ENCODE measurements at regions not wholly inside any gene's neighbourhood (a gene's known extent, or its start where the extent isn't known, plus 50 kb on each side); places are given as distances from the start of the nearest gene placed in this dataset.
"Not testable (repeated sequence)": the region's sequence is repeated elsewhere in the genome, so short reads cannot be mapped to it uniquely, and the experiment has no call there.

DNA sequence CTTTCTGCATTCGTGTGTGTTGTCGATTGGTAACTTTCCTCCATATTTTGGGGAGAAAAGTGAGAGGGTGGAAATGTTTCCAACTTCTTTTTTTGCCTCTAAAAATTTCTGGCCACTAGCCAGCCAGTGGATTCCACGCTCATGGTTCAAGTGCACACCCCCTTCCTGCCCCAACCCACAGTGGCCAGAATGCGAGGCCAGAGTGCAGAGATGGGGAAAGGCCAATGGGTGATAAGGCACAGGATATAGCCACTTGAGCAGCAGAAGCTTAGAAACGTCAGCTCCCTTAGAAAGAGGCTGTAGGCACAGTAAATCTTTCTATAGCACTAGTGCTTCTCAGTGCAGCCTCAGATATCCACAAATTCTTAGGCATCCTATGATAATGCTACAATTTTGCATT, 75.8 kb upstream of the ADRB2 start:
- WGBS (ENCODE audit: extremely low coverage, insufficient coverage, insufficient read length) = no CpG with 5 or more reads among the region's 5 CpGs
- H3K4ac ChIP-seq (ENCODE audit: low read depth, low read length) = no peak overlapping the region
- H2BK5ac ChIP-seq (ENCODE audit: low read depth, low read length, poor library complexity) = no peak overlapping the region
- H3K27me3 ChIP-seq (ENCODE audit: insufficient read depth, low read length) = no peaks in the 10 kb centered on the region
- no peak overlapping the region for H2AFZ ChIP-seq (ENCODE audit: insufficient read depth, low read length, poor library complexity)
- H4K91ac ChIP-seq (ENCODE audit: low read depth, low read length) = no peak overlapping the region
- no peaks in the 10 kb centered on the region for H3K36me3 ChIP-seq (ENCODE audit: control insufficient read depth in 1 of 2, insufficient read depth in 2 of 2, low read length in 2 of 2)
- H3K9ac ChIP-seq (ENCODE audit: low read length) = no peak overlapping the region
- no peaks in the 10 kb centered on the region for H3K4me1 ChIP-seq (ENCODE audit: control insufficient read depth in 1 of 2, insufficient read depth in 2 of 2, low read length in 2 of 2)
- H2AK5ac ChIP-seq (ENCODE audit: low read length) = no peak overlapping the region
- H3K79me1 ChIP-seq (ENCODE audit: low read length) = no peaks in the 10 kb centered on the region
- no peak overlapping the region for H3K23ac ChIP-seq (ENCODE audit: low read length)
- no peak overlapping the region for H3K27ac ChIP-seq (ENCODE audit: low read depth, low read length)
- H3K9me3 ChIP-seq (ENCODE audit: insufficient read depth, low read depth, low read length) = no peaks in the 10 kb centered on the region
- no peak overlapping the region for H3K4me3 ChIP-seq (ENCODE audit: low read depth, low read length)
- H3K79me2 ChIP-seq (ENCODE audit: control insufficient read depth, insufficient read depth, low read length, poor library complexity) = no peaks in the 10 kb centered on the region
- H2BK12ac ChIP-seq (ENCODE audit: low read length) = no peak overlapping the region
- DNase-seq = no peak
- no peak overlapping the region for H3K18ac ChIP-seq (ENCODE audit: low read length)
- H4K8ac ChIP-seq (ENCODE audit: low read depth, low read length) = no peak overlapping the region
- H2BK120ac ChIP-seq (ENCODE audit: insufficient read depth, low read length, poor library complexity) = no peak overlapping the region
- no peak overlapping the region for H3K4me2 ChIP-seq (ENCODE audit: low read length)
- H4K12ac ChIP-seq (ENCODE audit: low read depth, low read length) = no peak overlapping the region
- H3K14ac ChIP-seq (ENCODE audit: low read length) = no peak overlapping the region

DNA sequence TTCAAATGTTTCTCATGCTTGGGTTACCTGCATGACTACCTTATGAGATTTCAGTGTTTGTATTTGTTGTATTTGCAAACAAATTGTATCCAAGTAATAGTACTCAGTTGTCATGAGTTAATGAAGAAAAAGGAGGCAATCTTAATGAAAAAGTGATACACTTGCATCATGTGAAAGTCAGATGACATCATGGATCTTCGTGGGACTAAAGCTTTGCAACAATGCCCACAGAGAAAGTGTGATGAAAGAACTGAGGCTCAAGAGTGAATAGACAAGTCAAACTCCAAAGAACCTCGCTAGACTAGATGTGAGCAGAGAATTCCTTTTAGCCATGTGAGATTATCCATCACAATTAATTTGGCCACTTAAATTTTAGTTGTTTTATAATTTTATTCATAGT, 75.4 kb upstream of the ADRB2 start:
- H3K9ac ChIP-seq (ENCODE audit: low read length) = no peak overlapping the region
- no peak overlapping the region for H2AK5ac ChIP-seq (ENCODE audit: low read length)
- H4K12ac ChIP-seq (ENCODE audit: low read depth, low read length) = no peak overlapping the region
- no peak overlapping the region for H3K14ac ChIP-seq (ENCODE audit: low read length)
- H2BK5ac ChIP-seq (ENCODE audit: low read depth, low read length, poor library complexity) = no peak overlapping the region
- DNase-seq = no peak
- H3K79me2 ChIP-seq (ENCODE audit: control insufficient read depth, insufficient read depth, low read length, poor library complexity) = no peaks in the 10 kb centered on the region
- H3K27ac ChIP-seq (ENCODE audit: low read depth, low read length) = no peak overlapping the region
- no peak overlapping the region for H4K91ac ChIP-seq (ENCODE audit: low read depth, low read length)
- no peaks in the 10 kb centered on the region for H3K27me3 ChIP-seq (ENCODE audit: insufficient read depth, low read length)
- H2BK120ac ChIP-seq (ENCODE audit: insufficient read depth, low read length, poor library complexity) = no peak overlapping the region
- H3K79me1 ChIP-seq (ENCODE audit: low read length) = no peaks in the 10 kb centered on the region
- no peak overlapping the region for H3K4ac ChIP-seq (ENCODE audit: low read depth, low read length)
- H3K9me3 ChIP-seq (ENCODE audit: insufficient read depth, low read depth, low read length) = no peaks in the 10 kb centered on the region
- no peak overlapping the region for H2AFZ ChIP-seq (ENCODE audit: insufficient read depth, low read length, poor library complexity)
- no CpG with 5 or more reads among the region's 2 CpGs for WGBS (ENCODE audit: extremely low coverage, insufficient coverage, insufficient read length)
- no peak overlapping the region for H3K4me2 ChIP-seq (ENCODE audit: low read length)
- H3K23ac ChIP-seq (ENCODE audit: low read length) = no peak overlapping the region
- H4K8ac ChIP-seq (ENCODE audit: low read depth, low read length) = no peak overlapping the region
- H3K4me3 ChIP-seq (ENCODE audit: low read depth, low read length) = no peak overlapping the region
- no peak overlapping the region for H2BK12ac ChIP-seq (ENCODE audit: low read length)
- H3K4me1 ChIP-seq (ENCODE audit: control insufficient read depth in 1 of 2, insufficient read depth in 2 of 2, low read length in 2 of 2) = no peaks in the 10 kb centered on the region
- no peaks in the 10 kb centered on the region for H3K36me3 ChIP-seq (ENCODE audit: control insufficient read depth in 1 of 2, insufficient read depth in 2 of 2, low read length in 2 of 2)
- no peak overlapping the region for H3K18ac ChIP-seq (ENCODE audit: low read length)

DNA sequence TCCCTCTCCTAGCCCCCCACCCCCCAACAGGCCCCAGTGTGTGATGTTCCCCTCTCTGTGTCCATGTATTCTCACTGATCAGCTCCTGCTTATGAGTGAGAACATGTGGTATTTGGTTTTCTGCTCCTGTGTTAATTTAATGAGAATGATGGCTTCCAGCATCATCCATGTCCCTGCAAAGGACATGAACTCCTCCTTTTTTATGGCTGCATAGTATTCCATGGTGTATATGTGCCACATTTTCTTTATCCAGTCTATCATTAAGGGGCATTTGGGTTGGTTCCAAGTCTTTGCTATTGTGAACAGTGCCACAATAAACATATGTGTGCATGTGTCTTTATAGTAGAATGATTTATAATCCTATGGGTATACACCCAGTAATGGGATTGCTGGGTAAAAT, 74.0 kb upstream of the ADRB2 start:
- H3K14ac ChIP-seq (ENCODE audit: low read length); H2BK12ac ChIP-seq (ENCODE audit: low read length); H2BK5ac ChIP-seq (ENCODE audit: low read depth, low read length, poor library complexity); H3K4me1 ChIP-seq (ENCODE audit: control insufficient read depth in 1 of 2, insufficient read depth in 2 of 2, low read length in 2 of 2); H2AFZ ChIP-seq (ENCODE audit: insufficient read depth, low read length, poor library complexity); H2AK5ac ChIP-seq (ENCODE audit: low read length); H3K4me2 ChIP-seq (ENCODE audit: low read length); H3K36me3 ChIP-seq (ENCODE audit: control insufficient read depth in 1 of 2, insufficient read depth in 2 of 2, low read length in 2 of 2); H3K79me1 ChIP-seq (ENCODE audit: low read length); H4K12ac ChIP-seq (ENCODE audit: low read depth, low read length); H3K4ac ChIP-seq (ENCODE audit: low read depth, low read length); H3K27me3 ChIP-seq (ENCODE audit: insufficient read depth, low read length); H3K9ac ChIP-seq (ENCODE audit: low read length); H3K79me2 ChIP-seq (ENCODE audit: control insufficient read depth, insufficient read depth, low read length, poor library complexity); H3K18ac ChIP-seq (ENCODE audit: low read length); H3K27ac ChIP-seq (ENCODE audit: low read depth, low read length); DNase-seq; H3K9me3 ChIP-seq (ENCODE audit: insufficient read depth, low read depth, low read length); H2BK120ac ChIP-seq (ENCODE audit: insufficient read depth, low read length, poor library complexity); H4K8ac ChIP-seq (ENCODE audit: low read depth, low read length); H3K23ac ChIP-seq (ENCODE audit: low read length); H3K4me3 ChIP-seq (ENCODE audit: low read depth, low read length); H4K91ac ChIP-seq (ENCODE audit: low read depth, low read length): not testable (repeated sequence)

DNA sequence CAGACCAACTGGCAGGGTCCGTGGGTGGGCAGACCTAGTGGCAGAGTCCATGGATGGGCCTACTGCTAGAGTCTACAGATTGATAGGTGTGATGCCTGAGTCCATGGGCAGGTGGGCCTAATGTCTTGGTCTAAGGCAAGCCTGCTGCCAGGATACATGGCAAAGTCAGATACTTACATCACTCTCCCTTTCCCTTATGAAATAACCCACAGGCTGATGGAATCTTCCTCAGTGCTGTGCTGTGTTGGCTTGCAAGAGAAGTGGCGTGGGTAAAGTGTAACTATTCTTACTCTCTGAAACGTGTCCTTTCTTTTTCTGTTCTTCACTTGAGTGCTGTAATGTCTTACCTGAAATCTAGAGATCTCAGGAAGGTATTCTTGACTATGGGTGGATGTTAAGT, 67.3 kb upstream of the ADRB2 start:
- no peak overlapping the region for H2AFZ ChIP-seq (ENCODE audit: insufficient read depth, low read length, poor library complexity)
- H4K91ac ChIP-seq (ENCODE audit: low read depth, low read length) = no peak overlapping the region
- H3K79me1 ChIP-seq (ENCODE audit: low read length) = no peaks in the 10 kb centered on the region
- H4K8ac ChIP-seq (ENCODE audit: low read depth, low read length) = no peak overlapping the region
- no peaks in the 10 kb centered on the region for H3K9me3 ChIP-seq (ENCODE audit: insufficient read depth, low read depth, low read length)
- no peak for DNase-seq
- H3K36me3 ChIP-seq (ENCODE audit: control insufficient read depth in 1 of 2, insufficient read depth in 2 of 2, low read length in 2 of 2) = no peaks in the 10 kb centered on the region
- H2BK5ac ChIP-seq (ENCODE audit: low read depth, low read length, poor library complexity) = no peak overlapping the region
- no CpG with 5 or more reads among the region's 3 CpGs for WGBS (ENCODE audit: extremely low coverage, insufficient coverage, insufficient read length)
- H4K12ac ChIP-seq (ENCODE audit: low read depth, low read length) = no peak overlapping the region
- H3K27ac ChIP-seq (ENCODE audit: low read depth, low read length) = no peak overlapping the region
- H3K4me3 ChIP-seq (ENCODE audit: low read depth, low read length) = no peak overlapping the region
- no peak overlapping the region for H2BK120ac ChIP-seq (ENCODE audit: insufficient read depth, low read length, poor library complexity)
- H3K4me2 ChIP-seq (ENCODE audit: low read length) = no peak overlapping the region
- no peaks in the 10 kb centered on the region for H3K27me3 ChIP-seq (ENCODE audit: insufficient read depth, low read length)
- no peak overlapping the region for H3K23ac ChIP-seq (ENCODE audit: low read length)
- no peak overlapping the region for H3K18ac ChIP-seq (ENCODE audit: low read length)
- H3K14ac ChIP-seq (ENCODE audit: low read length) = no peak overlapping the region
- no peak overlapping the region for H3K9ac ChIP-seq (ENCODE audit: low read length)
- H3K79me2 ChIP-seq (ENCODE audit: control insufficient read depth, insufficient read depth, low read length, poor library complexity) = no peaks in the 10 kb centered on the region
- H3K4ac ChIP-seq (ENCODE audit: low read depth, low read length) = no peak overlapping the region
- H2AK5ac ChIP-seq (ENCODE audit: low read length) = no peak overlapping the region
- H2BK12ac ChIP-seq (ENCODE audit: low read length) = no peak overlapping the region
- no peaks in the 10 kb centered on the region for H3K4me1 ChIP-seq (ENCODE audit: control insufficient read depth in 1 of 2, insufficient read depth in 2 of 2, low read length in 2 of 2)

All from trophoblast cell (in vitro differentiated cells and primary cell).